IMR-90 (cell line): ENCODE measurements at regions not wholly inside any gene's neighbourhood (a gene's known extent, or its start where the extent isn't known, plus 50 kb on each side); places are given as distances from the start of the nearest gene placed in this dataset.

ENCODE experiments used
- ATAC-seq: fragments of 200-7000 bp; cut with Tn5 transposase; 2 replicates; pipeline ENCODE4 v1.9.1; 2020; ENCODE audit warnings: low read depth, mild to moderate bottlenecking, moderate library complexity
- BruUV-seq: library from RNA; stranded (reverse); fragments of 400-500 nt; replicated peaks from 2 replicates; lab custom pipeline; 2021; lab: Mats Ljungman, UMichigan
- CTCF ChIA-PET: fragments of 300-600 bp; formaldehyde crosslinking; extraction: SDS; loops from one replicate; lab custom pipeline; 2021; ENCODE audit warnings: antibody characterized with exemption; lab: Yijun Ruan, JAX
- POLR2A ChIA-PET: fragments of 300-600 bp; sonication (Branson Sonifier 250); formaldehyde crosslinking; loops from one replicate; lab custom pipeline; 2022; ENCODE audit warnings: antibody characterized with exemption; ENCODE audit not compliant: unreplicated experiment; lab: Charles Lee
- DNase-seq: peaks from one replicate; pipeline ENCODE4 v3.0.0; 2013
- H2AFZ ChIP-seq: replicated peaks from 2 replicates; pipeline ENCODE3; 2013; ENCODE audit warnings: low read length, mild to moderate bottlenecking; ENCODE audit not compliant: poor library complexity
- H2AK5ac ChIP-seq: 2 replicates; pipeline ENCODE4 v1.6.1; 2013; ENCODE audit warnings: low read depth, low read length, inconsistent platforms
- H2AK9ac ChIP-seq: replicated peaks from 2 replicates; pipeline ENCODE3; 2013; ENCODE audit warnings: mild to moderate bottlenecking, low read depth, low read length, moderate library complexity; ENCODE audit not compliant: poor library complexity
- H2BK120ac ChIP-seq: 2 replicates; pipeline ENCODE4 v1.6.1; 2013; ENCODE audit warnings: low read depth, low read length, inconsistent platforms
- H2BK15ac ChIP-seq: 3 replicates; pipeline ENCODE4 v1.6.1; 2013; ENCODE audit warnings: low read depth, low read length, inconsistent platforms
- H2BK20ac ChIP-seq: 2 replicates; pipeline ENCODE4 v1.6.1; 2013; ENCODE audit warnings: low read depth, mild to moderate bottlenecking, inconsistent platforms, low read length, moderate library complexity
- H2BK5ac ChIP-seq: 2 replicates; pipeline ENCODE4 v1.6.1; 2013; ENCODE audit warnings: mild to moderate bottlenecking, low read depth, low read length, inconsistent platforms; ENCODE audit not compliant: poor library complexity, severe bottlenecking
- H3K14ac ChIP-seq: replicated peaks from 2 replicates; pipeline ENCODE4 v1.6.1; 2013; ENCODE audit warnings: low read depth, low read length, inconsistent platforms
- H3K18ac ChIP-seq: 2 replicates; pipeline ENCODE4 v1.6.1; 2013; ENCODE audit warnings: low read depth, low read length, control low read depth
- H3K23ac ChIP-seq: 2 replicates; pipeline ENCODE4 v1.6.1; 2013; ENCODE audit warnings: low read depth, low read length, inconsistent platforms
- H3K27ac ChIP-seq: 2 replicates; pipeline ENCODE4 v1.5.1; 2013; ENCODE audit warnings: mild to moderate bottlenecking, control low read depth, low read length; ENCODE audit not compliant: insufficient read depth
- H3K27me3 ChIP-seq: 2 replicates; pipeline ENCODE4 v1.6.1; 2013; ENCODE audit warnings: low read length; ENCODE audit not compliant: control insufficient read depth, insufficient read depth
- H3K36me3 ChIP-seq: 2 replicates; pipeline ENCODE4 v1.6.1; 2013; ENCODE audit warnings: low read length, mixed read lengths; ENCODE audit not compliant: control insufficient read depth, insufficient read depth
- H3K4ac ChIP-seq: 2 replicates; pipeline ENCODE4 v1.6.1; 2013; ENCODE audit warnings: low read depth, low read length, inconsistent platforms
- H3K4me1 ChIP-seq: 2 replicates; pipeline ENCODE4 v1.6.1; 2013; ENCODE audit warnings: low read length, mixed read lengths; ENCODE audit not compliant: control insufficient read depth, insufficient read depth
- H3K4me2 ChIP-seq: 2 replicates; pipeline ENCODE4 v1.6.1; 2013; ENCODE audit warnings: low read depth, mild to moderate bottlenecking, control low read depth, low read length, moderate library complexity
- H3K4me3 ChIP-seq: 2 replicates; pipeline ENCODE4 v1.5.1; 2013; ENCODE audit warnings: low read depth, mild to moderate bottlenecking, control low read depth, low read length, moderate library complexity; ENCODE audit not compliant: insufficient read depth
- H3K56ac ChIP-seq: 2 replicates; pipeline ENCODE4 v1.6.1; 2013; ENCODE audit warnings: low read length, inconsistent platforms; ENCODE audit not compliant: insufficient read depth; ENCODE audit errors: extremely low read depth
- H3K79me1 ChIP-seq, 2 experiments: 2 replicates each; pipeline ENCODE4 v1.6.1; 2013; ENCODE audit warnings: low read length in 2 of 2, inconsistent platforms in 1 of 2, low read depth in 1 of 2
- H3K9ac ChIP-seq: 2 replicates; pipeline ENCODE4 v1.6.1; 2013; ENCODE audit warnings: low read depth, low read length, control low read depth
- H3K9me1 ChIP-seq: 2 replicates; pipeline ENCODE4 v1.6.1; 2013; ENCODE audit warnings: low read length, inconsistent platforms; ENCODE audit not compliant: insufficient read depth
- H3K9me3 ChIP-seq: 2 replicates; pipeline ENCODE4 v1.6.1; 2013; ENCODE audit warnings: low read length; ENCODE audit not compliant: control insufficient read depth, insufficient read depth
- H4K20me1 ChIP-seq: 2 replicates; pipeline ENCODE4 v1.6.1; 2013; ENCODE audit warnings: low read length, inconsistent platforms; ENCODE audit not compliant: insufficient read depth
- H4K5ac ChIP-seq: 2 replicates; pipeline ENCODE4 v1.6.1; 2013; ENCODE audit warnings: mild to moderate bottlenecking, low read depth, low read length, control low read depth
- H4K8ac ChIP-seq, 2 experiments: 2 replicates each; pipeline ENCODE4 v1.6.1; 2013; ENCODE audit warnings: low read depth in 2 of 2, low read length in 2 of 2, control low read depth in 1 of 2, inconsistent platforms in 1 of 2
- H4K91ac ChIP-seq: 2 replicates; pipeline ENCODE4 v1.6.1; 2013; ENCODE audit warnings: low read depth, low read length, inconsistent platforms; ENCODE audit not compliant: insufficient read depth
- CEBPB ChIP-seq: IDR thresholded peaks from 2 replicates; pipeline ENCODE4 v1.6.1; 2012; ENCODE audit warnings: low read depth, low read length, improper control_type of control experiment
- CHD1 ChIP-seq: IDR thresholded peaks from 2 replicates; pipeline ENCODE4 v1.6.1; 2012; ENCODE audit warnings: low read depth, low read length, improper control_type of control experiment
- MAFK ChIP-seq: IDR thresholded peaks from 2 replicates; pipeline ENCODE4 v1.6.1; 2012; ENCODE audit warnings: low read depth, low read length, improper control_type of control experiment
- RAD21 ChIP-seq: IDR thresholded peaks from 2 replicates; pipeline ENCODE4 v1.6.1; 2012; ENCODE audit warnings: low read length, improper control_type of control experiment
- RCOR1 ChIP-seq: IDR thresholded peaks from 2 replicates; pipeline ENCODE4 v1.6.1; 2012; ENCODE audit warnings: mild to moderate bottlenecking, low read length, improper control_type of control experiment; ENCODE audit not compliant: insufficient replicate concordance
- RFX5 ChIP-seq: IDR thresholded peaks from 2 replicates; pipeline ENCODE4 v1.8.0; 2012; ENCODE audit warnings: low read depth, mild to moderate bottlenecking, low read length, moderate library complexity
- USF2 ChIP-seq: fragments of 150-350 bp; IDR thresholded peaks from 2 replicates; pipeline ENCODE4 v1.6.1; 2017; ENCODE audit warnings: mild to moderate bottlenecking, antibody characterized with exemption, low read length, low read depth
- WGBS, 2 experiments: methylation state at CpG; one replicate each; pipeline versions ENCODE4 v1.1.5 to v1.1.7; 2013; ENCODE audit warnings: missing lambda C conversion rate in 2 of 2; ENCODE audit not compliant: insufficient read length in 1 of 2; ENCODE audit errors: extremely low coverage in 2 of 2; 5-methylcytosine and 5-hydroxymethylcytosine counted together
- dilution Hi-C: fragments of 300-500 bp; cut with HindIII; formaldehyde crosslinking; loops from one replicate; pipeline ENCODE4 v1.14.3; 2018; ENCODE audit warnings: low sequenced_read_pairs; ENCODE audit not compliant: unreplicated experiment
- in situ Hi-C: fragments of 300-500 bp; cut with MboI; formaldehyde crosslinking; loops from 3 replicates; pipeline ENCODE4 v1.14.3; 2019; ENCODE audit warnings: low sequenced_read_pairs, inconsistent platforms, mixed read lengths
- intact Hi-C: fragments of 100-400 bp; cut with micrococcal nuclease; formaldehyde crosslinking; loops from 2 replicates; pipeline ENCODE4 v1.10.0; 2022

- H3K4me3 ChIP-seq = no peak overlapping the region
- H3K14ac ChIP-seq = peak overlapping the region; percentile 25; the same call in 1 of the 2 replicates
- ATAC-seq (no peak), DNase-seq (peak; percentile 41)
- H4K8ac ChIP-seq = peak overlapping the region in 1 of 2 experiments; percentile 63; a peak in 1 of 4 replicates
- no peak overlapping the region for H3K18ac ChIP-seq
- H2AFZ ChIP-seq = no peak overlapping the region
- no peak overlapping the region for H2BK20ac ChIP-seq
- WGBS, 2 experiments = 90% methylated on average over 2 of the region's 5 CpGs; no CpG with 5 or more reads in 1 of the 2 experiments
- intact Hi-C loops = no loop called here
- H2BK5ac ChIP-seq = no peak overlapping the region
- no peak overlapping the region for H3K23ac ChIP-seq
- no peak overlapping the region for H3K4me2 ChIP-seq
- no peaks in the 10 kb centered on the region for H4K20me1 ChIP-seq
- H3K56ac ChIP-seq = no peak overlapping the region
- H2AK5ac ChIP-seq = no peak overlapping the region
- no peak overlapping the region for H2AK9ac ChIP-seq
- no peak overlapping the region for H4K5ac ChIP-seq
- ChIA-PET CTCF (no interaction called here), POLR2A (no interaction called here)
- H3K4me1 ChIP-seq = no peaks in the 10 kb centered on the region
- in situ Hi-C loops = no loop called here
- H4K91ac ChIP-seq = no peak overlapping the region
- no peaks in the 10 kb centered on the region for H3K27me3 ChIP-seq
- no peak overlapping the region for H2BK15ac ChIP-seq
- TF ChIP-seq MAFK (no peak), USF2 (no peak), RFX5 (no peak), RCOR1 (no peak), CEBPB (no peak), RAD21 (no peak), CHD1 (no peak)
- H3K27ac ChIP-seq = no peak overlapping the region
- no peak overlapping the region for H3K4ac ChIP-seq
- H3K9ac ChIP-seq = no peak overlapping the region
- no peak overlapping the region for H2BK120ac ChIP-seq
- no peaks in the 10 kb centered on the region for H3K36me3 ChIP-seq
- H3K9me3 ChIP-seq = no peaks in the 10 kb centered on the region
- H3K9me1 ChIP-seq = no peaks in the 10 kb centered on the region
- BruUV-seq = no TSS peak
- no peaks in the 10 kb centered on the region for H3K79me1 ChIP-seq
- dilution Hi-C loops = no loop called here
These were observed 170.6 kb upstream of the TSC22D1 start for GRCh38 chr13:44746690-44747089.
